ENCODE measurements at regions not wholly inside any gene's neighbourhood (a gene's known extent, or its start where the extent isn't known, plus 50 kb on each side); places are given as distances from the start of the nearest gene placed in this dataset.

DNA sequence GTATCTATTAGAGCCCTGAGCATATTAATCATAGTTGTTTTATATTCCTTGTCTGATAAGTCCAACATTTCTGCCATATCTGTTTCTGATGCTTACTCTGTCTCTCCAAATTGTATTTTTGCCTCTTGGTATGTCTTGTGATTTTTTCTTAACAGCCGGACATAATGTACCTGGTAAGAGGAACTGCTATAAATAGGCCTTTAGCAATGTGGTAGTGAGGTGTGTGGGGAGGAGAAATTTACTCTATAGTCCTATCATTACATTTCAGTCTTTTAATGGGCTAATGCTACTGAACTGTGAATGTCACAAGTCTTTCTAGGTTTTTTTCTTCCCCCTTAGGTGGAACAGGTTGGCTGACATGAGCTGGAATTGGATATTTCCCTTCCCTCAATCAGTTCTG, 176.1 kb upstream of the FGF10 start:
- TF ChIP-seq, protein P1, sequence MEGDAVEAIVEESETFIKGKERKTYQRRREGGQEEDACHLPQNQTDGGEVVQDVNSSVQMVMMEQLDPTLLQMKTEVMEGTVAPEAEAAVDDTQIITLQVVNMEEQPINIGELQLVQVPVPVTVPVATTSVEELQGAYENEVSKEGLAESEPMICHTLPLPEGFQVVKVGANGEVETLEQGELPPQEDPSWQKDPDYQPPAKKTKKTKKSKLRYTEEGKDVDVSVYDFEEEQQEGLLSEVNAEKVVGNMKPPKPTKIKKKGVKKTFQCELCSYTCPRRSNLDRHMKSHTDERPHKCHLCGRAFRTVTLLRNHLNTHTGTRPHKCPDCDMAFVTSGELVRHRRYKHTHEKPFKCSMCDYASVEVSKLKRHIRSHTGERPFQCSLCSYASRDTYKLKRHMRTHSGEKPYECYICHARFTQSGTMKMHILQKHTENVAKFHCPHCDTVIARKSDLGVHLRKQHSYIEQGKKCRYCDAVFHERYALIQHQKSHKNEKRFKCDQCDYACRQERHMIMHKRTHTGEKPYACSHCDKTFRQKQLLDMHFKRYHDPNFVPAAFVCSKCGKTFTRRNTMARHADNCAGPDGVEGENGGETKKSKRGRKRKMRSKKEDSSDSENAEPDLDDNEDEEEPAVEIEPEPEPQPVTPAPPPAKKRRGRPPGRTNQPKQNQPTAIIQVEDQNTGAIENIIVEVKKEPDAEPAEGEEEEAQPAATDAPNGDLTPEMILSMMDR (IDR thresholded peaks at IDR 0.05) = no peak
- TF ChIP-seq POLR2AphosphoS5 (IDR thresholded peaks at IDR 0.05) = no peak
- TF ChIP-seq EP300 (IDR thresholded peaks at IDR 0.05) = no peak

All from esophagus muscularis mucosa (tissue), 4 donors.